ENCODE measurements at regions not wholly inside any gene's neighbourhood (a gene's known extent, or its start where the extent isn't known, plus 50 kb on each side); places are given as distances from the start of the nearest gene placed in this dataset.
"Not testable (repeated sequence)": the region's sequence is repeated elsewhere in the genome, so short reads cannot be mapped to it uniquely, and the experiment has no call there.

DNA sequence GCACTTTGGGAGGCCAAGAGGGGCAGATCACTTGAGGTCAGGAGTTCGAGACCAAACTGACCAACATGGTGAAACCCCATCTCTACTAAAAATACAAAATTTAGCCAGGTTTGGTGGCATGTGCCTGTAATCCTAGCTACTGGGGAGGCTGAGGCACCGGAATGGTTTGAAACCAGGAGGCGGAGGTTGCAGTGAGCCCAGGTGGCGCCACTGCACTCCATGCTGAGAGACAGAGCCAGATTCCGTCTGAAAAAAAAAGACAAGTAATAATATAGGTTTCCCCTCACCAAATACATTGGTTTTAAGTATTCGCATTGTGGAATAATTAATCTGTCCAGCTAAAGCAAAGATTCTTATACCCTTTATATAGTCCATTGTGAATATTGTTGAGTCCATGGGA lies 1544.6 kb downstream of the OLFM4 start:
- Histone ChIP-seq H3K27me3 (replicated peaks) (no peaks in the 10 kb centered on the region), H3K4me1 (replicated peaks) (no peaks in the 10 kb centered on the region), H3K36me3 (no peaks in the 10 kb centered on the region), H3K27ac (no peak overlapping the region), H3K4me3 (no peak overlapping the region), H3K9me3 (replicated peaks) (no peaks in the 10 kb centered on the region; the same call in 1 of the 2 replicates)
- no peak for DNase-seq (ENCODE audit: low read depth in 1 of 2, low spot score in 2 of 2)

DNA sequence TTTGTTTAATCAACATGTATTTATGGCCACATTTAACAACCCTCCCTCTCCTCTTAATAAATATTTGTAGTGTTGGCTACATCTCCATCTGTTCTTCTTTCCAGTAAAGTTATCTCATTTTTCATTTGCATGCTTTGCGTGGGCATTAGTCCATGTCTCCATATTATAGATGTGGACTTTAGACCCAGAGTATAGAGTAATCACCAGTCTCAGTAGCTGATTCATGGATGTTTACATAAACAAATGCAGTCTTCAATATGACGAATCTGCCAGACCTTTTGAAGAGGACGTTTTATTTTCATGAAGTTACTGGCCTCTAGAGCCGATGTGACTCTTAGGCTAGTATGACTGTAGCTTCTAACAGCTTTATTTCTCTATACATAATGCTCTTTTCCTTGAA lies 1546.2 kb downstream of the OLFM4 start:
- Histone ChIP-seq H3K27me3 (replicated peaks) (no peaks in the 10 kb centered on the region), H3K4me1 (replicated peaks) (no peaks in the 10 kb centered on the region), H3K36me3 (no peaks in the 10 kb centered on the region), H3K4me3 (no peak overlapping the region), H3K27ac (no peak overlapping the region), H3K9me3 (replicated peaks) (no peaks in the 10 kb centered on the region; the same call in 1 of the 2 replicates)
- DNase-seq (ENCODE audit: low read depth in 1 of 2, low spot score in 2 of 2) = no peak

DNA sequence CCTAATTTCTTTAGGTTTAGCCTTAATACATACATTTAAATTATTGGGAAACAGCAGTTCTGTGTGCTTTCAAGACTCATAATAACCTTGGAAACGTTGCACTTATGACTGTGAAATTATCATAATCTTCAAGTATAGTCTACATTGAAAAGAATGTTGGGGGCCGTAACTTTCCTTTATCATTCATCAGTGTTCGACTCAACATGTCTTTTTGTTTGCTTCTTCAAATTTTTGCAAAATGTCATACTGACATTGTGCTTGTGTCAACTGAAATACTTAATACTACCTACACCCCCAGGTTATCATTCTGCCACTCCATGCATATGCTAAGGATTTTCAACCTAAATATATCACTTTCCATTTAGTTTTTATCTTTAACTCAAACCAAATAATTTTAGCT lies 1562.9 kb downstream of the OLFM4 start:
- Histone ChIP-seq H3K27ac (no peak overlapping the region), H3K4me3 (no peak overlapping the region), H3K27me3 (replicated peaks) (no peaks in the 10 kb centered on the region), H3K4me1 (replicated peaks) (no peaks in the 10 kb centered on the region), H3K9me3 (replicated peaks) (no peaks in the 10 kb centered on the region), H3K36me3 (no peaks in the 10 kb centered on the region)
- DNase-seq (ENCODE audit: low read depth in 1 of 2, low spot score in 2 of 2) = no peak

DNA sequence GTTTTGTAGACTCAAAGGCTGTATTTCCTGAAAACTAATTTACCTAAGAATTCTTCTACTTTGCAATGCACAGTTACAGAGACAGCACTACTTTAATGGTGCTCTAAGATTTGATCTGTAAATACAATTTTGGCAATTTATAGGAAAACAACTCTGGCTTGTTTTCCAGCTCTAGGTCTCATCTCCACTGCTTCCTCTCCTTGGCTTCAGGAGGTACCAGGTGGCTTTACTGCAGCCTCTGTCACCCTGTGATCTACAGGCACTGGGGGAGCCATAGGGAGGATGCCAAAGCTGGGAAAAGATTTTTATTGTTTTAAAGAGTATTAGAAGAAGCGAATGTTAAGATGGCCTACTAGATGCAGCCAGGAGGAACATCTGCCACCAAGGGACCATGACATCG lies 1563.6 kb downstream of the OLFM4 start:
- no peaks in the 10 kb centered on the region for H3K4me1 ChIP-seq (replicated peaks)
- no peaks in the 10 kb centered on the region for H3K9me3 ChIP-seq (replicated peaks)
- DNase-seq (ENCODE audit: low read depth in 1 of 2, low spot score in 2 of 2) = no peak
- H3K27ac ChIP-seq = no peak overlapping the region
- no peak overlapping the region for H3K4me3 ChIP-seq
- H3K27me3 ChIP-seq (replicated peaks) = no peaks in the 10 kb centered on the region
- no peaks in the 10 kb centered on the region for H3K36me3 ChIP-seq

DNA sequence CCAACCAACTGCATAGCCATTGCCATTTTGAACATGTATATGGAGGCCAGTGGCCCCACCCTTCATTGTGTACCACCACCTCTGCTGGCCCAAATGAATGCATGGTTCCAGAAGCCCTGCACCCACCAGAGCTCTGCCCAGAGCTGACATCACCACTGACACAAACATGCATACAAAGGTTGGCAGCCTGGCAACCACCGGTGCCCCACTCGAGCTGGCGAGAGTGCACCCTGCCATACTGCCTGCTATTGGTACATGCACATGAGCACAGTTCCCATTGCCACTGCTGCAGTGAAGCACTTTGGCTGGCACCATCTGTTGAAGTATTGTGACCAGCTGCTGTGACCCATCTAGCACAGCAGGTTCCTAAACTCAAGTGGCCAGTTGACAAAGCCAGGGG lies 1564.9 kb downstream of the OLFM4 start:
- DNase-seq (ENCODE audit: low read depth in 1 of 2, low spot score in 2 of 2) = no peak
- Histone ChIP-seq H3K27me3 (replicated peaks) (no peaks in the 10 kb centered on the region), H3K4me3 (no peak overlapping the region), H3K4me1 (replicated peaks) (no peaks in the 10 kb centered on the region), H3K36me3 (no peaks in the 10 kb centered on the region), H3K27ac (no peak overlapping the region), H3K9me3 (replicated peaks) (no peaks in the 10 kb centered on the region)

DNA sequence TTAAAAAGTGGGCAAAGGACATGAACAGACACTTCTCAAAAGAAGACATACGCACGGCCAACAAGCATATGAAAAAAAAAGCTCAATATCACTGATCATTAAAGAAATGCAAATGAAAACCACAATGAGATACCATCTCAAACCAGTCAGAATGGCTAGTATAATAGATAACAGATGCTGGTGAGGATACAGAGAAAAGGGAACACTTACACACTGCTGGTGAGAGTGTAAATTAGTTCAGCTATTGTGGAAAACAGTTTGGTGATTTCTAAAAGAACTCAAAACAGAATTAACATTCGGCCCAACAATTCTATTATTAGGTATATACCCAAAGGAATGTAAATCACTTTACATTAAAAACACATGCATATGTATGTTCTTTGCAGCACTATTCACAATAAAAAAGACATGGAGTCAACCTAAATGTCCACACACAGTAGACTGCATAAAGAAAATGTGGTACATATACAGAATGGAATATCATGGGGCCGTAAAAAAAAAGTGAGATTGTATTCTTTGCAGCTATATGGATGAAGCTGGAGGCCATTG lies 1569.0 kb downstream of the OLFM4 start:
- no peaks in the 10 kb centered on the region for H3K27me3 ChIP-seq (replicated peaks)
- no peaks in the 10 kb centered on the region for H3K9me3 ChIP-seq (replicated peaks)
- no peaks in the 10 kb centered on the region for H3K36me3 ChIP-seq
- no peaks in the 10 kb centered on the region for H3K4me1 ChIP-seq (replicated peaks)
- no peak overlapping the region for H3K4me3 ChIP-seq
- no peak for DNase-seq (ENCODE audit: low read depth in 1 of 2, low spot score in 2 of 2)
- no peak overlapping the region for H3K27ac ChIP-seq

DNA sequence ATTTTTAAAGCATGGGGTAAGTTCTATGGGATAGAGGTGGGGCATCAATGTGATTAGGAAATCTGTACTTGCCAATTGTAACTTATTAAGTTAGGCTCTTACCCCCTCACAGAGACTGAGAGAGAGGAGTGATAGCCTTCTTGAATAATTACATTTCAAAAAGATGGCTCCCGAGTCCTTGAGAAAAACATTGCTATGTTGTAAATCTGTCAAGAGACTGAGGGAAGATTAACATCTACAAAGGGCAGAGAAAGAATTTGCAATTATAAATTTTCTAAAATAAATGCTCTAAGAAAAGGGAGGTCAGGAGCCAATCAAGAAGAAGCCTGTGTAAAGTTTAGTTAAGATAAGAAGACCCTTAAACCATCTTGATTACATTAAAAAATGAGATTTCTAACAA lies 1570.8 kb downstream of the OLFM4 start:
- DNase-seq (ENCODE audit: low read depth in 1 of 2, low spot score in 2 of 2) = no peak
- Histone ChIP-seq H3K4me3 (no peak overlapping the region), H3K9me3 (replicated peaks) (no peaks in the 10 kb centered on the region), H3K27ac (no peak overlapping the region), H3K27me3 (replicated peaks) (no peaks in the 10 kb centered on the region), H3K4me1 (replicated peaks) (no peaks in the 10 kb centered on the region), H3K36me3 (no peaks in the 10 kb centered on the region)

DNA sequence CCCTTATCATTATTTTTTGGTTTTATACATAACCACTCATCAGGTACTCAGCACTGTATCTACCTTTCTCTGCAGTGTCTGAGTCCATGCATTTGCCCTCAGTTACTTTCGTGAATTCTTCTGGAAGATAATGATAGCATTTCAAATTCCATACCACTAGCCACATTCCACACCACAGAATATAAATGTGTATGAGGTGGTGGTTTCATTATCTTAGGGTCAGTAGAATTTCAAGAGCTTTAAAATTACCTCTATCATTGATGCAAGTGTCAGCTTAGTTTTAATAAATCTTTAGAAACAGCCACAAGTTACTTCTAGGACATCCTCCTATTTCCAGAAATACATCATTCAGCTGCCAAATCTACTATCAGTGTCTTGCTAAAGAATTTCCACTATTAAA lies 1578.3 kb downstream of the OLFM4 start:
- Histone ChIP-seq H3K9me3 (replicated peaks) (no peaks in the 10 kb centered on the region), H3K36me3 (no peaks in the 10 kb centered on the region), H3K4me3 (no peak overlapping the region)

DNA sequence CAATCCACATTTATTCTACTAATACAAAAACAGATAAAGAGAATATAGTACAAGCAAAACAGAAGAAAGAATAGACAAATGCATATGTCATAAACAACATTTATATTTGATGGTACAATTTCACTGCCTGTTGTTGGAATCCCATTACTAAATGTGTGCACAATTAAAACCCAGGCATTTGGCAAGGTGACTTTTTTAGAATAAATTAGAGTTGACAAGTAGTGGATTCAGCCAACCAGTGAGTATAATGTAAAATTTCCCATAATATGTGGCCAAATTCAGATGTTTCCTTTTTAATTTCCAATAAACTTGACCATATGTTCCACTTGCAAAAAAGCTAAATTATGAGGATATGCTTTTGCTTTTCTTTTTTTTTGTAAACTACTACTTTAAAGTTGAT lies 1578.8 kb downstream of the OLFM4 start:
- Histone ChIP-seq H3K36me3 (no peaks in the 10 kb centered on the region), H3K27ac (no peak overlapping the region), H3K4me1 (replicated peaks) (no peaks in the 10 kb centered on the region), H3K9me3 (replicated peaks) (no peaks in the 10 kb centered on the region), H3K4me3 (no peak overlapping the region), H3K27me3 (replicated peaks) (no peaks in the 10 kb centered on the region)
- no peak for DNase-seq (ENCODE audit: low read depth in 1 of 2, low spot score in 2 of 2)

More for the DNA sequence above, 1578.3 kb downstream of the OLFM4 start:
- Histone ChIP-seq H3K4me1 (replicated peaks) (no peaks in the 10 kb centered on the region), H3K27me3 (replicated peaks) (no peaks in the 10 kb centered on the region), H3K27ac (no peak overlapping the region)
- DNase-seq (ENCODE audit: low read depth in 1 of 2, low spot score in 2 of 2) = no peak

DNA sequence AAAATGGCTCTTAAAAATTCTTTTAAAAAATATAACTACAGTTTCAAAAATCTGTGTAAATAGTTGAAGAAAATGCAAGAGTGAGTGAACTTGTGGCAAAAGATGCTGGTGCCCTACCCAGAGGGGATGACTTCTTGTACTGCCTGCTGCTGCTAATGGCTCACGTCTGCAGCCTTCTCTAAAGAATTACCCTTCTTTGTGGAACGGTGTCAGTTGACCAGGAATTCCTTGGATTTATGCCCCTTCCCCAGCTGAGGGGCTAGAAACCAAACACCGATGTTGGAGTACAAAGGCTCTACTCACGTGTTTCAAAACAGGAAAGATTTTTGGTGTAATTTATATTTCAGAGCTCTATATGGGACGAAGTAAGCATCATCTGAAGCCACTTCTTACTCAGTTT lies 1582.8 kb downstream of the OLFM4 start:
- Histone ChIP-seq H3K4me3 (no peak overlapping the region), H3K27me3 (replicated peaks) (no peaks in the 10 kb centered on the region), H3K27ac (no peak overlapping the region), H3K4me1 (replicated peaks) (no peaks in the 10 kb centered on the region), H3K9me3 (replicated peaks) (no peaks in the 10 kb centered on the region), H3K36me3 (no peaks in the 10 kb centered on the region)
- DNase-seq (ENCODE audit: low read depth in 1 of 2, low spot score in 2 of 2) = no peak

DNA sequence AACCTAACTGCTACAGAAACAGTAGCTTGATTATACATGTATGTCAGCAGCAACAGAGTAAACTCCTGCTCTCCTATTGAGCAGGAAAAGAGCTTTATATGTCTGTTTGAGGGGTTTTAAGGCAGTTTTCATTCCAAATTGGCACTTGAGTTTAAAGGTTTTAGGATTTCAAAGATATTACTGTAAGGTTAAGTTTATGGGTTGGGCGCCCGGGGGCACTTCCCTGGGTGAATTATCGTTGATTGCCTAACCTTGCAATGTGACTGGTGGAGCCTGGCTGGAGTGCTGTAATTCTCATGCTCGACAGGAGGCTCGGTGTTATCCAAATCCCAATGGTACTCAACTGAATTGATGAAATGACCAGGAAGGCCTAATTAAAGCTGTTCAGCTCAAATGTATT lies 1586.1 kb downstream of the OLFM4 start:
- H3K4me1 ChIP-seq (replicated peaks) = no peaks in the 10 kb centered on the region
- no peaks in the 10 kb centered on the region for H3K36me3 ChIP-seq
- no peaks in the 10 kb centered on the region for H3K27me3 ChIP-seq (replicated peaks)
- no peak overlapping the region for H3K27ac ChIP-seq
- no peaks in the 10 kb centered on the region for H3K9me3 ChIP-seq (replicated peaks)
- H3K4me3 ChIP-seq = no peak overlapping the region
- no peak for DNase-seq (ENCODE audit: low read depth in 1 of 2, low spot score in 2 of 2)

DNA sequence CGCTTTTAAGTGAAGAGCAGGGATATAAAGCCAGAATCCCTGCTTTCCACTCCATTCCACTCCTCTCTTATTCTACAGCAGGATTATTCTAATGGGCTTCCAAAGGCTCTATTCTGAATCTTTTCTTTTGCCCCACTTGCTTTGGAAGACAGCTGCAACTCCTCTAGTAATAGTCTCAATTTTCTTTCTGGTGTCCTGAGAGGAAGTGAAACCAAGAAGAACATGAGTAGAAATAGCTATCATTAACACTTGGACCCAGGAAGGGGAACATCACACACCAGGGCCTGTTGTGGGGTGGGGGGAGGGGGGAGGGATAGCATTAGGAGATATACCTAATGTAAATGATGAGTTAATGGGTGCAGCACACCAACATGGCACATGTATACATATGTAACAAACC lies 1597.9 kb downstream of the OLFM4 start:
- not testable (repeated sequence) for H3K4me1 ChIP-seq (replicated peaks); DNase-seq (ENCODE audit: low read depth in 1 of 2, low spot score in 2 of 2); H3K9me3 ChIP-seq (replicated peaks); H3K4me3 ChIP-seq; H3K27ac ChIP-seq; H3K36me3 ChIP-seq; H3K27me3 ChIP-seq (replicated peaks)

DNA sequence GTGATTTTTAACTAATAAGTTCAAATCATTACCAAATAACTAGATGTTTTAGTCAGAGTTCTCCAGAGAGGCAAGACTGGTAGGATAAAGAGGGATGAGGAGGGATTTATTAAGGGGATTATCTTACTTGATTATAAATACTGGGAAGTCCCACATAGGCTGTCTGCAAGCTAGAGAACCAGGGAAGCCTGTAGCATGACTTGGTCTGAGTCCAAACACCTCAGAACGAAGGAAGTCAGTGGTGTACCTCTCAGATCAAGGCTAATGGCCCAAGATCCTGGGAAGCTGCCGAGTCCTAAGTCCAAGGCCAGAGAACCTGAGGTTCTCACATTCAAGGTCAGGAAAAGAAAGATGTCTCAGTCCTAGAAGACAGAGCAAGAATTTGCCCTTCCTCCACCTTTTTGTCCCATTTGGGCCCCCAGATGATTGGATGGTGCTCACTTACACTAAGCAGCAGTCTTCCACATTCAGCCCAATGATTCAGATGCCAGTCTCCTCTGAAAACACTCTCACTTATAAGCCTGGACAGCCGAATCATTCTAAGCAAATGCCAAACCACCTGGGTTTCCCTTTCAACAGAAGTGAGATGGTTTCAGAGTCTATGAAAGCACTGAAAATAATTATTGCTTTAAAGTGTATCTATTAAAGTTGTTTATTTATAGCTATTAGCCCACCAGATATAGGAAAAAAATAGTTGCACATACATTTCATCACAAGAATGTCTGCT lies 1599.2 kb downstream of the OLFM4 start:
- DNase-seq (ENCODE audit: low read depth in 1 of 2, low spot score in 2 of 2) = no peak
- H3K4me3 ChIP-seq = no peak overlapping the region
- no peaks in the 10 kb centered on the region for H3K27me3 ChIP-seq (replicated peaks)
- H3K4me1 ChIP-seq (replicated peaks) = no peaks in the 10 kb centered on the region
- no peaks in the 10 kb centered on the region for H3K9me3 ChIP-seq (replicated peaks)
- no peak overlapping the region for H3K27ac ChIP-seq
- H3K36me3 ChIP-seq = no peaks in the 10 kb centered on the region

DNA sequence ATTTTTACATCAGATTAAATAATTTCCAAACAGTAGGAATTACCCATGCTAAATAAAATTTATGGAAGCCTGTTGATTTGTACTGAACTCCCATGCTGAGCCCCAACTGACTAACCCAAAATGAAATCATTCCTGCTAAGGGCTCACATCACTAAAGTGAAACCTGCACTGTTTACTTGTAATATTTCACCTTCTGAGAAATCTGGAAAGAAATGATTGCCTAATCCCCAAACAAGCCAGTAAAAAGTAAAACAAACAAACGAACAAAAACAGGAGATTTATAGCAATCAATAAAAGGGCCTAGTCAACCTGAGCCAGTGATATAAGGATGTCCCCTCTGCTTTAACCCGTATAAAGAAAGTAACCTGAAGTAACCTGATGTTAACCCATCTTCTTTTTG lies 1599.8 kb downstream of the OLFM4 start:
- H3K36me3 ChIP-seq = no peaks in the 10 kb centered on the region
- DNase-seq (ENCODE audit: low read depth in 1 of 2, low spot score in 2 of 2) = no peak
- no peaks in the 10 kb centered on the region for H3K4me1 ChIP-seq (replicated peaks)
- no peaks in the 10 kb centered on the region for H3K27me3 ChIP-seq (replicated peaks)
- H3K27ac ChIP-seq = no peak overlapping the region
- H3K4me3 ChIP-seq = no peak overlapping the region
- no peaks in the 10 kb centered on the region for H3K9me3 ChIP-seq (replicated peaks)

DNA sequence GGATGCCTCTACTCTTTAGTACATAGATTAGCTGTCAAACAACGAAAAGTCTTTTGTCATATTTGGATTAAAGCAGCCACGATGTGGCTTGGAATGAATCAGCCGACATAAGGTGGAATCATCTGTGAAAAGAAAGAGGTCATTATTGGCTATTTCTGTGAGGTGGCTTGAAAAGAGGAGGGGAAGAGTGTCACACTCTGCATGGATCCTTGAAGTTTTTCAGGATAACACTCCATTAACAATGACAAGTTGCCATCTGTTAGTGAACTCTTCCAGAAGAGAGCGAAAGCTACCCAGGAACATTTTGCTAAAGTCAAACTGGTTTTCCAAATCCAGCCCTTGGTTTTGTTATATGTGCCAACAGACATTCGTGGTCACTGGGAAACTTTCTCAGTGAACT lies 1604.8 kb downstream of the OLFM4 start:
- DNase-seq (ENCODE audit: low read depth in 1 of 2, low spot score in 2 of 2) = no peak
- Histone ChIP-seq H3K4me1 (replicated peaks) (no peaks in the 10 kb centered on the region), H3K9me3 (replicated peaks) (no peaks in the 10 kb centered on the region), H3K27ac (no peak overlapping the region), H3K27me3 (replicated peaks) (no peaks in the 10 kb centered on the region), H3K4me3 (no peak overlapping the region), H3K36me3 (no peaks in the 10 kb centered on the region)
